CD4-positive, alpha-beta T cell (primary cell): ENCODE measurements at regions not wholly inside any gene's neighbourhood (a gene's known extent, or its start where the extent isn't known, plus 50 kb on each side); places are given as distances from the start of the nearest gene placed in this dataset.

Experiments
- ATAC-seq: fragments of 200-7000 bp; cut with Tn5 transposase; one replicate; pipeline ENCODE4 v1.10.0; 2022; ENCODE audit warnings: mild to moderate bottlenecking; ENCODE audit not compliant: poor library complexity
- CTCF ChIA-PET: fragments of 350-600 bp; sonication (Branson Sonifier 250); formaldehyde crosslinking; loops from one replicate; lab custom pipeline; 2021; ENCODE audit warnings: antibody characterized with exemption, inconsistent platforms; lab: Charles Lee
- POLR2A ChIA-PET: fragments of 350-600 bp; sonication (Branson Sonifier 250); formaldehyde crosslinking; loops from one replicate; lab custom pipeline; 2021; ENCODE audit warnings: antibody characterized with exemption, inconsistent platforms; lab: Charles Lee
- DNase-seq, 14 experiments: peaks; one replicate each; pipeline ENCODE4 v3.0.0-alpha.2; 2013 to 2020; ENCODE audit warnings: mixed read lengths in 2 of 14
- H3K27ac ChIP-seq, 2 donors: one replicate each; pipeline versions ENCODE4 v1.5.1 to v1.7.0; 2013; ENCODE audit warnings: low read length in 2 of 2, low read depth in 1 of 2, mild to moderate bottlenecking in 1 of 2
- H3K27me3 ChIP-seq, 2 experiments: 1 replicate in 1 of 2; 2 replicates in 1 of 2; pipeline versions ENCODE4 v1.6.1 to v1.7.0; 2013; ENCODE audit warnings: low read length in 2 of 2, control low read depth in 1 of 2, mild to moderate bottlenecking in 1 of 2, moderate library complexity in 1 of 2; ENCODE audit not compliant: insufficient read depth in 2 of 2, control insufficient read depth in 1 of 2
- H3K36me3 ChIP-seq: one replicate; pipeline ENCODE4 v1.6.1; 2013; ENCODE audit warnings: low read length, control low read depth; ENCODE audit not compliant: insufficient read depth
- H3K4me1 ChIP-seq: one replicate; pipeline ENCODE4 v1.6.1; 2013; ENCODE audit warnings: low read length, control low read depth; ENCODE audit not compliant: insufficient read depth
- H3K4me3 ChIP-seq: one replicate; pipeline ENCODE4 v1.5.1; 2013; ENCODE audit warnings: mild to moderate bottlenecking, low read length, moderate library complexity
- H3K9me3 ChIP-seq, 2 experiments: 1 replicate in 1 of 2; 2 replicates in 1 of 2; pipeline versions ENCODE4 v1.6.1 to v1.7.0; 2013; ENCODE audit warnings: low read length in 2 of 2, mild to moderate bottlenecking in 2 of 2, control low read depth in 1 of 2, moderate library complexity in 1 of 2; ENCODE audit not compliant: control insufficient read depth in 1 of 2, insufficient read depth in 1 of 2
- H3K27ac Mint-ChIP-seq: one replicate; pipeline ENCODE4 v1.8.0; 2020; ENCODE audit warnings: mixed read lengths
- H3K27me3 Mint-ChIP-seq: one replicate; pipeline ENCODE4 v1.8.0; 2021; ENCODE audit warnings: mixed read lengths
- H3K36me3 Mint-ChIP-seq: one replicate; pipeline ENCODE4 v1.8.0; 2021; ENCODE audit warnings: low read depth, mixed read lengths
- H3K4me1 Mint-ChIP-seq: one replicate; pipeline ENCODE4 v1.8.0; 2021; ENCODE audit warnings: low read depth, mixed read lengths
- H3K4me3 Mint-ChIP-seq: one replicate; pipeline ENCODE4 v1.8.0; 2020; ENCODE audit warnings: mild to moderate bottlenecking, mixed read lengths
- H3K9me3 Mint-ChIP-seq: one replicate; pipeline ENCODE4 v1.8.0; 2020; ENCODE audit warnings: mixed read lengths
- CTCF ChIP-seq: fragments of 200-600 bp; IDR thresholded peaks from one replicate; pipeline ENCODE4 v1.8.0; 2022; ENCODE audit warnings: antibody characterized with exemption, mild to moderate bottlenecking
- intact Hi-C, 2 experiments: fragments of 100-400 bp; cut with DNase I in 1 of 2; cut with micrococcal nuclease in 1 of 2; formaldehyde crosslinking; loops; one replicate each; pipeline versions ENCODE4 v1.15.1 to v1.9.0; 2023 to 2025; cut with DNase I, micrococcal nuclease

GRCh38 chr7:133190650-133191049 is 62.2 kb upstream of the EXOC4 start:
- DNase-seq = no peak
- no peak overlapping the region for H3K27ac ChIP-seq
- H3K9me3 ChIP-seq = peaks cover 0 to 13% of the 10 kb centered on the region in 2 experiments
- H3K27ac Mint-ChIP-seq = no peak overlapping the region
- no peaks in the 10 kb centered on the region for H3K4me1 ChIP-seq
- no peaks in the 10 kb centered on the region for H3K9me3 Mint-ChIP-seq
- ChIA-PET CTCF (no interaction called here), POLR2A (no interaction called here)
- ATAC-seq = no peak
- intact Hi-C loops = no loop called here
- H3K4me3 Mint-ChIP-seq = no peak overlapping the region
- no peak for TF ChIP-seq CTCF
- H3K36me3 Mint-ChIP-seq = no peaks in the 10 kb centered on the region
- peaks cover 4% of the 10 kb centered on the region for H3K27me3 Mint-ChIP-seq
- no peaks in the 10 kb centered on the region for H3K27me3 ChIP-seq
- H3K4me3 ChIP-seq = no peak overlapping the region
- no peaks in the 10 kb centered on the region for H3K4me1 Mint-ChIP-seq
- no peaks in the 10 kb centered on the region for H3K36me3 ChIP-seq

GRCh38 chr7:133191787-133192186 is 61.1 kb upstream of the EXOC4 start:
- no peak overlapping the region for H3K4me3 Mint-ChIP-seq
- peaks cover 4% of the 10 kb centered on the region for H3K27me3 Mint-ChIP-seq
- no peak overlapping the region for H3K27ac ChIP-seq
- no peak for DNase-seq
- TF ChIP-seq CTCF = no peak
- no peaks in the 10 kb centered on the region for H3K36me3 Mint-ChIP-seq
- no peak for ATAC-seq
- H3K27me3 ChIP-seq = no peaks in the 10 kb centered on the region
- H3K36me3 ChIP-seq = no peaks in the 10 kb centered on the region
- POLR2A ChIA-PET = no interaction called here
- no peaks in the 10 kb centered on the region for H3K4me1 Mint-ChIP-seq
- H3K4me1 ChIP-seq = no peaks in the 10 kb centered on the region
- CTCF ChIA-PET = no interaction called here
- no peak overlapping the region for H3K4me3 ChIP-seq
- intact Hi-C loops = no loop called here
- no peaks in the 10 kb centered on the region for H3K9me3 Mint-ChIP-seq
- H3K9me3 ChIP-seq = peaks cover 0 to 13% of the 10 kb centered on the region in 2 experiments
- no peak overlapping the region for H3K27ac Mint-ChIP-seq

- Mint-ChIP-seq H3K36me3 (no peaks in the 10 kb centered on the region), H3K4me1 (no peaks in the 10 kb centered on the region), H3K4me3 (no peak overlapping the region), H3K27ac (no peak overlapping the region), H3K27me3 (no peaks in the 10 kb centered on the region), H3K9me3 (no peaks in the 10 kb centered on the region)
- Histone ChIP-seq H3K27me3 (peaks cover 0 to 4% of the 10 kb centered on the region in 2 experiments), H3K36me3 (no peaks in the 10 kb centered on the region), H3K4me1 (no peaks in the 10 kb centered on the region), H3K27ac (no peak overlapping the region), H3K9me3 (peaks cover 0 to 13% of the 10 kb centered on the region in 2 experiments), H3K4me3 (no peak overlapping the region)
- intact Hi-C loops = no loop called here
- no peak for TF ChIP-seq CTCF
- POLR2A ChIA-PET = no interaction called here
- CTCF ChIA-PET = no interaction called here
- DNase-seq (no peak), ATAC-seq (no peak)
These were observed 57.0 kb upstream of the EXOC4 start for GRCh38 chr7:133195868-133196267.
